Esophagus squamous epithelium (tissue), 4 donors: ENCODE measurements at regions not wholly inside any gene's neighbourhood (a gene's known extent, or its start where the extent isn't known, plus 50 kb on each side); places are given as distances from the start of the nearest gene placed in this dataset.
"Not testable (repeated sequence)": the region's sequence is repeated elsewhere in the genome, so short reads cannot be mapped to it uniquely, and the experiment has no call there.

Source experiments
- CTCF ChIP-seq, 6 experiments: fragments of 450-650 bp in 4 of 6; fragments of 200-600 bp in 2 of 6; sonication (generic) in 2 of 6; IDR thresholded peaks; one replicate each; pipeline ENCODE4 v1.5.1; 2016 to 2019; ENCODE audit warnings: antibody characterized with exemption in 6 of 6, mild to moderate bottlenecking in 4 of 6, moderate library complexity in 4 of 6
- POLR2A ChIP-seq, 4 donors: fragments of 450-650 bp; IDR thresholded peaks; one replicate each; pipeline ENCODE4 v1.6.1; 2017; ENCODE audit warnings: antibody characterized with exemption in 4 of 4, mild to moderate bottlenecking in 4 of 4, moderate library complexity in 3 of 4

GRCh38 chr2:87277734-87278133 lies 256.1 kb upstream of the PLGLB1 start:
- not testable (repeated sequence) for TF ChIP-seq CTCF, POLR2A (IDR thresholded peaks at IDR 0.05)
